NCI-H2196 (cell line): ENCODE measurements at regions not wholly inside any gene's neighbourhood (a gene's known extent, or its start where the extent isn't known, plus 50 kb on each side); places are given as distances from the start of the nearest gene placed in this dataset.
"Not testable (repeated sequence)": the region's sequence is repeated elsewhere in the genome, so short reads cannot be mapped to it uniquely, and the experiment has no call there.

Experiments
- DNase-seq: peaks from one replicate; lab custom pipeline; 2025; ENCODE audit not compliant: unreplicated experiment; lab: John Stamatoyannopoulos, UW

GRCh38 chr2:81528852-81529480, 1224.4 kb upstream of the LRRTM1 start:
- no peak for DNase-seq

GRCh38 chr2:81523344-81523743, 1218.8 kb upstream of the LRRTM1 start:
- DNase-seq = no peak

DNA sequence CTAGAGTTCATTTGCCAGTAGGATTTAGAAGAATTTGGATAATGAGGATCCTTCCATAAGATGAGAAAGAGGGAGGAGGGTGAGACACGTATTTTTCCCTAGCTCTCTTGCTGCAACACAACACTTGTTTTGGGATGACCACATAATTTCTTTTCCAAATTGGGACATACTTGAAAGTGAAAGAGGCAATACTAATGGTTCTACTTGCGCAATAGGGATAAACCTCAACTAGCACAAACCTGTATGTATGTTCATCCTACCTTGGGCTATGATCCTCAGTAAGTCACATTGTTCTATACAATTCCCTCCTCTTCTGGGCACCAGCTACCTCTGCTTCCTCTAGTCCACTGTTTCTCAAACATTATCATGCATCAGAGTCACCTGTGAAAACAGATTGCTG, 1208.8 kb upstream of the LRRTM1 start:
- no peak for DNase-seq

GRCh38 chr2:81505586-81505985, 1201.0 kb upstream of the LRRTM1 start:
- no peak for DNase-seq

GRCh38 chr2:81495556-81495955, 1191.0 kb upstream of the LRRTM1 start:
- no peak for DNase-seq

DNA sequence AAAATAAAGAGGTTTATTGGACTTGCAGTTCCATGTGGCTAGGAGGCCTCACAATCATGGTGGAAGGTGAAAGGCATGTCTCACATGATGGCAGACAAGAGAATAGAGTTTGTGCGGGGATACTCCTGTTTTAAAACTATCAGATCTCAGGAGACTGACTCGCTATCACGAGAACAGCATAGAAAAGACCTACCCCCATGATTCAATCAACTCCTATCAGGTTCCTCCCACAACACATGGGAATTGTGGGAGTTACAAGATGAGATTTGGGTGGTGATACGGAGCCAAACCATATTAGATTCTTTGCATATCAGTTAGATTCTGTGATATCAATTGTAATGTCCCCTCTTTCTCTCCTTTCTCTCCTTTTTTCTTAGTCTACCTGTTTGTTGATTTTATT, 1178.7 kb upstream of the LRRTM1 start:
- DNase-seq = no peak

GRCh38 chr2:81481994-81482368, 1177.4 kb upstream of the LRRTM1 start:
- no peak for DNase-seq

DNA sequence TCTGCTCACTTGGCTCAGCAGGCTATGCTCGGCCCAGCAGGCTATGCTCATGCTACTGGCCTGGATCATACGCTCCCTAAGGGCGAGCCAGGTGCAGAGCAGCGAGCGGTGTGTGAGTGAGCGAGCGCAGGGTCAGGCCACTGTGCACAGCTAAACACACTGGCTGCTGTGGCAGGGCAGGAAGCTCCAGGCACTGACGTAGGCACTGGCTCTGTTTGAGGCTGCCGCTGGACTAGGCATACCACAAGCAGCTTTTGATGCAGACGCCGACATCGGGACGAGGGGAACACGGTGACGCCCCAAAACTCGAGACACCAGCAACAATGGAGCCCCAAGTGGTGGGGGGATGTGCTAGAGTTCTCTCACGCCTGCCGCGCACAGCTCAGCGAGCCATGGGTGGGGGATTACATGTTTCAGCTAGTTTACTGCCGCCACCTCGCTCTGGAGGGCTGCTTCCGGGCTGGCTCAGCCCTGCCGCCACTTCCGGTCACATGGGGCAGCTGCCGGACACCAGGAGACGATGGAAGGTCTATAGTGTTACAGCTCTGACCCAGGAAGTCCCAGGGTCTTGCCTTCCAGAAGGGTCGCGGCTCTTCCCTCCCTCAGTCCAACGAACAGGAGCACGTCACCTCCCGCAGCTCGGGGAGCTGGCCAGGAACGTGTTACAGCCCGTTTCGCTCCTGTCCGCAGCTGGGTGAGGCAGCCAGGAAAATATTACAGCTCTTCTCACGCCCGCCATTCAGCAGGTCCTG, 1176.9 kb upstream of the LRRTM1 start:
- no peak for DNase-seq

- no peak for DNase-seq
These were observed 1162.5 kb upstream of the LRRTM1 start for GRCh38 chr2:81467096-81467495.

DNA sequence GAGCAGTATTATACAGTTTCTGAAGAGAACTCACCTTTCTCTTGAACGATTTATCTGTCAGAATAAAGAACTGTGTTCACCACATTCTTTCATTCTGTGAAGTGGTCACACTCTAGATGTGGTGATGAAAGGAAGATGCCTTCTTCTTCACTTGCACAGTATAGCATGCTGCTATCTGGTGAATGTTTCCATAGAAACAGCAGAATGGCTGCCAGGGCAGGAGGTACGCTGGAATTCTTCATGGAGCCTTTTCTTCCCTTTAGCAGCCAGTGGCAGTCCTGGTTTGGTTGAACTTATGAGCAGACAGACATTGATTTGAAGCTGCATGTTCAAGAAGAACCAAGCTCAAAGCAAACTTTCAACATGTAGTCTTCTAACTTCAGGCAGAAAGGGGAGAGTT, 1157.9 kb upstream of the LRRTM1 start:
- DNase-seq = no peak

DNA sequence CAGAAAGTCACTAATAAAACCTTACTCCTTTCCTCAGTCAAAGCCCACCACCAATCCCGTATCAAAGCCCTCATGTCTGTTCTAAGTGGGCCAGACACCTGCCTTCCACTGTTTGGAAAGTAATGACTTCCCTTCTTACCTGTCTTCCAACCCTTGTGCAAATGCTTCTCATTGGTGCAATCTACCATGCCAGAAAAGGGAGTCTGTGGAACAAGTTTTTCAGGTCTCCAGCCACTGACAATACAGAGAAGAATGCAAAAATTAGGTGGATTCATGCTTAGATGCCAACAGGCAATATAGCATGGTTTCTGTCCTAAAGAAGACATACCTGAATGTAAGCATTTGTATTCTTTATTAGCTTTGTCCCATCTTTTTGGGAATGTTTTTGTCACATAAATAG, 1140.6 kb upstream of the LRRTM1 start:
- DNase-seq = no peak

DNA sequence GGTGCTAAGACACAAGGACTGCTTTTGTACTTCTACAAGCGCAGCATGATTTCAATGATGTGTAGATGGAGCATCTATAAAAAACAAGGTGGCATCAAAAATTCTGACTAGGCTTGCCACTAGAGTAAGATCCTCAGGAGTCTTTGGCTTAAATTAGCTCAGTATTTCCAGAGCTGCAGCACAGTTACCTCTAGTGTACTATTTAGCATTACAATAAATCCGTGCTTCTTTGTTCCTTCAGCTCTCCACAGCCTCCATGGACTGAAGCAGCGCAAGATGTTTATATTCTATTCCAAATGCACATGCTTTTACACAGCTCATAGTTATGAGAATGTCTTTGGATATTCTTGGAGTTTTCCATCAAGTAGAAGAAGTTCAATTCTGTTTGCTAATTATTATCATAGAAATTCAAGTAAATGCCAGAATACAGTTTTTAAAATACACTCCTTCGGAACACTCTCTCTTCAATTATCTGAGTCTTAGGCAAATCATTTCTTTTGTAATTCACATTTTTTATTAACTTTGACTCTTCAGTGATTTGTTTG, 1133.0 kb upstream of the LRRTM1 start:
- no peak for DNase-seq

GRCh38 chr2:81436256-81436655, 1131.7 kb upstream of the LRRTM1 start:
- DNase-seq = no peak

- DNase-seq = no peak
These were observed 1108.1 kb upstream of the LRRTM1 start for GRCh38 chr2:81412681-81413080.

DNA sequence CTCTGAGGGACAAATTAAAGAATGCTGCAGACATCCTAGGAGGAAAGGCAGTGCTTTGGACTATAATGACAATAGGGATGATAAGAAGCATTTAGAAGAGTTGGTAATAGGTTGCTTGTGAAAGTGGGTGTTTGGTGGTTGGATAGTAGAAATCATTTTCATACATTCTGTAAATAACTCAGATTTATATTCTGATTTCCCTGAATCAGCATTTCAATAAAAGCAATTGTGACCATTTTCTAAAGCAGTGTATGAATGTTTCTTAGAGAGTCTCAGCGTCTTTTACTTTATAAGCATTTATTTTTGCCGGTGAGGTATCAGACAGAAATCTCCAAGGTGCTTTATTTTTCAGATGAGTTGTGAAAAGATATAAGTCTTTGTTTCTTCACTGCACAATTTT, 1099.0 kb upstream of the LRRTM1 start:
- DNase-seq = no peak

DNA sequence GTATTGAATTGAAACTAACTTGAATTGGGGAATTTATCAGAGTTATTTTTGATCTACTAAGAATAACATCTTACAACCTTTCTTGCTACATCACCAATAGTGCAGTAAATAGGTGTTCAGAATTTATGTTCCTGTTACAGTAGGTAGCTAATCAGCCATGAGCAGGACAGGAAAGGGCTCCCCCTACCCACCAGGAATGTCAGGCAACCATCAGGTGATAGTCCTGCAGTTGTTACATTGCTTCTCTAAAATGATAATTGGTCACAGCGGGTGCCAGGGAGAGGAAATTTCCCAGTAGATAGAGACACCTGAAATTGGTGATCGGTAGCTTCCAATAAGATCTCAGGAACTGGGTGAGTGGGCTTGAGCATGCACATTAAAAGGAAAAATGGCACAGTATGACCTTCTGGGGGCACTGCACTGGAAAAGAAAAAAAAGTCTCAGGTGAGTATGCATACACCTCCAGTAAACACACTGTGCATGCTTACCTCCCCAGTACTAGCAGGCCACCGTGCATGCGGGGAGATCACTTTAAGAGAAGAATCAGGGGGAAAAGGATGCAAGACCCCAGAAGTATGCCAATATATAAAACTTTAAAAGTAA, 1092.0 kb upstream of the LRRTM1 start:
- DNase-seq = no peak

GRCh38 chr2:81395746-81396145, 1091.2 kb upstream of the LRRTM1 start:
- DNase-seq = no peak

DNA sequence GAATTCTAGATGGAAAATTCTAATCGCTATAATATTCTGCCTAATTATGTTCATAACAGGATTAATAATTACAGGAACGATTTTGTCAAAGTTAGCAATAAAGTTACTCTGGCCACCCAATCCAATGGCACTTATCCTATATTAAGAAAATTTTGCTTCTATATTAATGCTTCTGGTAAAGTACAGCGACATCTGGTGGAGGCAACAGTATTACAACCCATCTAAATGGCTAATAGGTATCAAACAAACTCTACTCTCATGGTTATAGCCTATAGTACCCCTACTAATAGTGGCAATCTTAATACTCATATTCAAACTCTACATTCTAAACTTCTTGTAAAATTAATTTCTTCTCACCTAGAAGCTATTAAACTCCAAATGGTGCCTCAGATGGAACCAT, 1084.7 kb upstream of the LRRTM1 start:
- DNase-seq = no peak

GRCh38 chr2:81363800-81364199, 1059.2 kb upstream of the LRRTM1 start:
- DNase-seq = no peak

GRCh38 chr2:81362468-81362867, 1057.9 kb upstream of the LRRTM1 start:
- DNase-seq = not testable (repeated sequence)

GRCh38 chr2:81355436-81355835, 1050.9 kb upstream of the LRRTM1 start:
- no peak for DNase-seq

DNA sequence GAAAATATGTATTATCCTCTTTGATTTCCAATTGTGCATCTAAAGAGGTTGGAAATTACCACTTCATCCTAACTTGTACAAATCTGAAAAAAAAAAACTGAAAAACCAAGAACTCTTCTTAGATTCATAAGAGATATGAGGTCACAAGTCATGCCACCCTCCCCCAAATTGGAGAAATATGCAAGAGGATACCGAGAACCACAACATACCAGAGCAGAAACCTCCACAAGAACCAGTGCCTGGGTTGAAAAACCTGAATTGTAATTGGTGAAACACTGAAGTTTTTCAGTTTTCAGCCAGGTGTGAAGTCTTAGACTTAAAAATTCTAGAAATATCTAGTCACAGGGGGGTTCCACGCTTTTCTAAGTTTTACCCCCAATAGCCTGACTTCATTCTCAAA, 1029.5 kb upstream of the LRRTM1 start:
- DNase-seq = no peak
